GM19455 (cell line): ENCODE measurements at regions not wholly inside any gene's neighbourhood (a gene's known extent, or its start where the extent isn't known, plus 50 kb on each side); places are given as distances from the start of the nearest gene placed in this dataset.
"Not testable (repeated sequence)": the region's sequence is repeated elsewhere in the genome, so short reads cannot be mapped to it uniquely, and the experiment has no call there.

Experiments
- ATAC-seq: cut with Tn5 transposase; IDR thresholded peaks from one replicate; pipeline ENCODE4 v1.9.1; 2021; ENCODE audit not compliant: unreplicated experiment

DNA sequence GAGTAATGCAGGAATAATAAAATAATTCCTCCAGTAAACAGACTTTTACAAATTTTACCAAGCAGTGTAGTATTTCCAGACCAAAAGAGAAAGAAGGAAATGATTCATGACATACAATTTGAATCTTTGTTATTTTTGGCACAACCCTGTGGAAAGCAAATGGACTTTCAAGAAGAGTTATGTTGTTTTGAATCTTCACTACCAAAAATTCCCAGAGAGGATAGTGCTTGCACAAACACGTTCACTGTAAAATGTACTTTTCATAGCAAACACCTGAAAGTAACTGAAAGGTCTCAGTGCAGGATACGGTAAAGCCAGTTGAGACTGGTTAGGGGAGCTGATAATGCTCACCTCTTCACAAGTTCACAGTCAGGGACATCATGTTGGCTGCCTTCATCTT is 107.1 kb downstream of the USP22 start:
- no peak for ATAC-seq

DNA sequence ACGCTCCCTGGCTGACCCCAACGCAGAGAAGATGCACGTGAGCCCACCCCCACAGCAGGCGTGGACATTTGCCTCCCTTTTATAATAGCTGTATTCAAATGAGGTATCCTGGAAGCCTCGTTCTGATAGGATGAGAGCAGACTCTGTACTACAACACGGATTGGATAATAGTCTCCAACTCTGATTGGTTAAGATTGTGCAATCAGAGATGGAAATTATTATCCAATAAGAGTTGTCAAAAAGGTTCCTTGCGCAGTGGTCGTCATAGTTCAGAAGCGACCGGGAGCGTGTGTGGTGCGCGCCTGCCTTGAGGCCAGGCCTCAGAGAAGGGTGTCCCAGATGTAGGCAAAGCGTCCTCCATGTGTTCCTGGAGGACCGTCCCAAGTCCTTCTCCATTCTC is 104.6 kb downstream of the USP22 start:
- ATAC-seq: no peak

DNA sequence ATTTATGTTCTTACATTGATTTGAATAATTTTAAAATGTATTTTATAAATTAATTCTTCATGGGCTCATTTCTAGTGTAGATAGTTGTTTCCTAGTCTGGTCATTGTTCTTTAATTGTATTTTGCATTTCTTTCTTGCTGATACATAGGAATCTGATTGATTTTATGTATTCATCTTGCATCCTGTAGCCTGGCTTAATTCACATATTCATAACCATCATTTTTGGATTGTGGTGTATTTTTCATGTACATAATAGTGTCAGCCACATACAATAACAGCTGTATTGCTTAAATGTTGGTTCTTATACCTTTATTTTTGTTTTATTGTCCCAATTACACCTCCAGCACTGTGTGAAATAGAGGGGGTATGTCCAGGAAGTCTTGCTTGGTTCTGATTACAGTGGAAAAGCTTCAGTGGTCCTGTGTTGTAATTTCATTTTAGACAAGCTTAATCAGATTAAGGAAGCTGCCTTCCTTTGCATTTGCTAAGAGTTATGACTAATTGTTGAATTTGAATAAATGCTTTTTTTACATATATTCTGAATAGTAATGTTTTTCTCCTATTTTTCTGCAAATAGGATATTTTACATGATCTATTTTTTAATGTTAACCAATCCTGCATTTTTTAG is 103.7 kb downstream of the USP22 start:
- ATAC-seq: no peak

DNA sequence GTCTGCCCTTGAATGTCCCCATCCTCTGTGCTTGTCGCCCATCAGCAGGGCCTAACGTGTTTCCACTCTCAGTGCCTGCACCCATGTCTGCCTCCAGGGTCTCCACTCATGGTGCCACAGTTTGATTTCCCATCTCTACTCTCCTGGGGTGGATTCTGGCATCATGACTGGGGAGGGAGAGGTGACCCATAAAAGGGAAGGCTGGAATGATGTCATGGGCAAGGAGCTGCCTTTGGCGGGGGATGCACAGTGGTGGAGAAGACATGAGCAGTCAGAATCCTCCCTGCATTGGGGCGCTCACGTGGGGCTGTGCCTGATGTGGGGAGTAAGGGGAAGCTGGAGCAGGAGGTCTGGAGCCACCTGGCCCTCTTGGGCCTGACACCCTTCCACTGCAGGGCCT is 100.9 kb downstream of the USP22 start:
- ATAC-seq: no peak

DNA sequence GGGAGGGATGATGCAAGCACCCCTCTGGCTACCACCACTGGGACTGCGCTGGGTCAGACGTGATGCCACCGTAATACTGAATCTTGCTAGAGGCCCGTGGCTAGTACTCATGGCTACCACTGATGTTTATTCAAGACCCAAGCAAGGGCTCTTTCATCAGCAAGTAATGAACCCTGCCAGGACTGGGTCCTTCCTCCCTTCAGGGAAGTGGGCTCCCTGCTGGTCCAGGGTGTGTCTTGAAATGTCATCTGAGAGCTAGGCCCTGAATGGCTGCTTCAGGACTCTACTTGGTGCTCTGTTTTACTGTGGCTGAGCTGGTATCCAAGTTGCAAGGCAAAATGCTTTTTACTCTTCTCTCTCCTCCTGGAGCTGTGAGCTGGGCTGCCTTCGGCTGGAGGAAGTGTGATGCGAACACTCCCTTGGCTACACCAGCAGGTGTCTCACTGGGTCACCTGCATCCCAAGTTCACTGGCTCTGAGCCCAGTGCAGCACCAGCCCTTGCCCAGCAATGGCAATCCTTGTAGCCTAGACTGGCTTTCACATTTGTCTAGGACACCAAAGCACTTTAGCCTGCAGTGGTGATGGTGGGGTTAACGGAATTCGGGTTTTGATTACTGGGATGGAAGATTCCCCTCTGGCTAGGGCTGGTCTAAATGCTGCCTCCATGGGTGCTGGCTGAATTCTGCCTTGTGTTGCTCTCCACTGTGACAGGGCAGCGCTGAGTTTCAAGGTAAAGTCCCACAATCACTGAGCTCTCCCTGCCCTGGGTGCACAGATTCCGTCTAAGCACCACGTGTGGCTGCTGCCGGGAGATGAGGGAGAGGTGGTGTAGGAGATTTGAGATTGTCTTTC is 98.6 kb downstream of the USP22 start:
- no peak for ATAC-seq

DNA sequence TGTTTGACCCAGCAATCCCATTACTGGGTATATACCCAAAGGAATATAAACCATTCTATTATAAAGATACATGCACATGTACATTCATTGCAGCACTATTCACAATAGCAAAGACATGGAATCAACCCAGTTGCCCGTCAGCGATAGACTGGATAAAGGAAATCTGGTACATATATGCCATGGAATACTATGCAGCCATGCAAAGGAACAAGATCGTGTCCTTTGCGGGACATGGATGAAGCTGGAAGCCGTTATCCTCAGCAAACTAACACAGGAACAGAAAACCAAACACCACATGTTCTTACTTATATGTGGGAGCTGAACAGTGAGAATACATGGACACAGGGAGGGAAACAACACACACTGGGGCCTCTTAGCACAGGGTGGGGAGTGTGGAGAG is 95.1 kb downstream of the USP22 start:
- not testable (repeated sequence) for ATAC-seq

DNA sequence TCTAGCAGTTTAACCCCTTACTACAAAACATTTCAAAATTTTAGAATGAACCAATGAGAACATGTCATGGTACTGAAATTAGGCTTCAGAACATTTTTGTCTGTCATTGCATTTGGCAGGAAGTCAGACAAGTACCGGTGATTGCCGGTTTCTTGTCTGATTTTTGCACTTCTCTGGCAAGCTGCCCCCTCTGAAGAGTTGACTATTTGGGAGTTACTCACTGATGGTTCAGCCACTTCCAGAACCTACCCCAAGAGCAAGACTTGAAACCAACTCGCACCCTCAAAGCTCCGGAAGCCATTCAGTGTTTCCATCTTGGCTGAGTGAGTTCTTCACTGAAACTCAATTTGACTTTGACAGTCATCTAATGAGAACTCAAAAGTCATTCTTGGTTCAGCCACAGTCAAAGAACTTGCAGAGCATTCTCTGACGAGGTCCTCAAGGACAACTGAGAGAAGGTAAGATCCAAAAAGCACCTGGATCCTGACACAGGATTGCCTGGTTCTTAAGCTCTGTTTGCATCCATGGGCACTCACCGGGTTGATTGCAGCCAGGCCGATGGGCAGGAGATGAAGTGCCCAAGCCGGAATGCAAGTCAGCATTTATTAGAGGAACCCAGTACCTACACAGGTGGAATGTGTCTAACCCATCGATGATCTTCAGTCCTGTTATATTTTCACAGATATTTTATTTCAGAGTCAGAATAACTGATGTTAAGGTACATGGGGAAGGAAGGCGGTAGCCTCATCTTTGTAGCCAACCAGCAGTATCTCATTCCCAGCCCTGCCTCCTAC is 93.6 kb downstream of the USP22 start:
- no peak for ATAC-seq
